A673 (cell line): ENCODE measurements at regions not wholly inside any gene's neighbourhood (a gene's known extent, or its start where the extent isn't known, plus 50 kb on each side); places are given as distances from the start of the nearest gene placed in this dataset.

Source experiments
- BruUV-seq: library from RNA; stranded (reverse); fragments of 400-500 nt; replicated peaks from 2 replicates; lab custom pipeline; 2021; lab: Mats Ljungman, UMichigan
- CTCF ChIA-PET: fragments of 300-600 bp; sonication (Branson Sonifier 250); formaldehyde crosslinking; loops from one replicate; lab custom pipeline; 2022; ENCODE audit warnings: antibody characterized with exemption; lab: Charles Lee
- POLR2A ChIA-PET: fragments of 300-600 bp; sonication (Branson Sonifier 250); formaldehyde crosslinking; loops from one replicate; lab custom pipeline; 2022; ENCODE audit warnings: antibody characterized with exemption; ENCODE audit not compliant: low non-redundant PET; lab: Charles Lee
- DNase-seq: peaks from one replicate; pipeline ENCODE4 v3.0.0-alpha.2; 2015; ENCODE audit warnings: low spot score
- H3K27ac ChIP-seq: fragments of 200-600 bp; sonication (generic); 2 replicates; pipeline ENCODE4 v1.5.1; 2016; ENCODE audit warnings: mixed run types, low read depth, mild to moderate bottlenecking, mixed read lengths, antibody characterized with exemption, low read length; ENCODE audit not compliant: poor library complexity, severe bottlenecking
- H3K27me3 ChIP-seq: fragments of 200-600 bp; sonication (generic); replicated peaks from 2 replicates; pipeline ENCODE4 v1.6.1; 2017; ENCODE audit warnings: mixed run types, low read depth, mild to moderate bottlenecking, mixed read lengths, antibody characterized with exemption, low read length; ENCODE audit not compliant: insufficient read depth, poor library complexity
- H3K36me3 ChIP-seq: fragments of 200-600 bp; sonication (generic); 2 replicates; pipeline ENCODE4 v1.6.1; 2016; ENCODE audit warnings: mixed run types, mild to moderate bottlenecking, mixed read lengths, antibody characterized with exemption, low read length; ENCODE audit not compliant: insufficient read depth, poor library complexity, severe bottlenecking
- H3K4me1 ChIP-seq: fragments of 200-600 bp; sonication (generic); 2 replicates; pipeline ENCODE4 v1.6.1; 2017; ENCODE audit warnings: mixed run types, mild to moderate bottlenecking, mixed read lengths, antibody characterized with exemption, low read length; ENCODE audit not compliant: insufficient read depth, poor library complexity, severe bottlenecking
- H3K4me3 ChIP-seq: fragments of 200-600 bp; sonication (generic); 2 replicates; pipeline ENCODE4 v1.5.1; 2016; ENCODE audit warnings: low read depth, mixed run types, mild to moderate bottlenecking, mixed read lengths, low read length; ENCODE audit not compliant: poor library complexity, severe bottlenecking
- H3K9me3 ChIP-seq: fragments of 200-600 bp; sonication (generic); 2 replicates; pipeline ENCODE4 v1.6.1; 2016; ENCODE audit warnings: mixed run types, low read depth, mild to moderate bottlenecking, mixed read lengths, antibody characterized with exemption, low read length; ENCODE audit not compliant: poor library complexity, severe bottlenecking
- CTCF ChIP-seq: fragments of 300-800, 200-600 bp; sonication (generic); conservative IDR thresholded peaks from 2 replicates; pipeline ENCODE4 v1.5.1; 2017; ENCODE audit warnings: low read depth, mild to moderate bottlenecking, antibody characterized with exemption, low read length, moderate library complexity, mixed read lengths
- EZH2 ChIP-seq: fragments of 200-600 bp; sonication (generic); IDR thresholded peaks from 2 replicates; pipeline ENCODE4 v1.6.1; 2017; ENCODE audit warnings: borderline replicate concordance, low read depth, mild to moderate bottlenecking, mixed read lengths, antibody characterized with exemption, low read length; ENCODE audit not compliant: poor library complexity, severe bottlenecking
- intact Hi-C: fragments of 100-400 bp; cut with micrococcal nuclease; formaldehyde crosslinking; loops from one replicate; pipeline ENCODE4 v1.10.0; 2022; ENCODE audit not compliant: unreplicated experiment

- TF ChIP-seq EZH2, result no peak
- no peak for TF ChIP-seq CTCF
- H3K4me1 ChIP-seq, result peaks cover 35% of the 10 kb centered on the region
- no peak for DNase-seq
- H3K4me3 ChIP-seq, result no peak overlapping the region
- POLR2A ChIA-PET, result no interaction called here
- H3K36me3 ChIP-seq, result no peaks in the 10 kb centered on the region
- H3K27ac ChIP-seq, result no peak overlapping the region
- no peaks in the 10 kb centered on the region for H3K27me3 ChIP-seq
- CTCF ChIA-PET, result no interaction called here
- BruUV-seq, result no TSS peak
- no peaks in the 10 kb centered on the region for H3K9me3 ChIP-seq
- intact Hi-C loops, result no loop called here
Observed at GRCh38 chr22:25492162-25492561, 72.3 kb upstream of the GRK3 start.

GRCh38 chr22:25492841-25493734 lies 71.4 kb upstream of the GRK3 start:
- peak; percentile 78 for DNase-seq
- intact Hi-C loops, result no loop called here
- Histone ChIP-seq H3K27ac (peak overlapping the region; percentile 24), H3K4me3 (no peak overlapping the region), H3K9me3 (no peaks in the 10 kb centered on the region), H3K36me3 (no peaks in the 10 kb centered on the region), H3K4me1 (peaks cover 35% of the 10 kb centered on the region), H3K27me3 (no peaks in the 10 kb centered on the region)
- BruUV-seq, result no TSS peak
- POLR2A ChIA-PET, result interaction anchor here (0.7 kb wide), 1 partner anchor 156 kb away, joined by 5 read pairs; no protein-coding TSS in a partner anchor
- CTCF ChIA-PET, result interaction anchor here (0.6 kb wide), 1 partner anchor 45 kb away, joined by 3 read pairs; no protein-coding TSS in a partner anchor
- TF ChIP-seq EZH2 (no peak), CTCF (no peak)

- intact Hi-C loops, result no loop called here
- CTCF ChIA-PET, result no interaction called here
- TF ChIP-seq EZH2 (no peak), CTCF (no peak)
- H3K27me3 ChIP-seq, result no peaks in the 10 kb centered on the region
- H3K36me3 ChIP-seq, result no peaks in the 10 kb centered on the region
- POLR2A ChIA-PET, result no interaction called here
- H3K4me1 ChIP-seq, result peaks cover 35% of the 10 kb centered on the region
- no TSS peak for BruUV-seq
- H3K4me3 ChIP-seq, result no peak overlapping the region
- H3K9me3 ChIP-seq, result no peaks in the 10 kb centered on the region
- DNase-seq, result no peak
- peak overlapping the region; percentile 24 for H3K27ac ChIP-seq
Observed at GRCh38 chr22:25493794-25494193, 70.7 kb upstream of the GRK3 start.
